OCI-LY7 (cell line): ENCODE measurements at regions not wholly inside any gene's neighbourhood (a gene's known extent, or its start where the extent isn't known, plus 50 kb on each side); places are given as distances from the start of the nearest gene placed in this dataset.

Experiments used
- CTCF ChIP-seq: fragments of 200-600 bp; sonication (generic); conservative IDR thresholded peaks from 2 replicates; pipeline ENCODE4 v1.5.1; 2014; ENCODE audit warnings: mild to moderate bottlenecking, antibody characterized with exemption, low read length, moderate library complexity, mixed read lengths
- EZH2phosphoT487 ChIP-seq: fragments of 200-600 bp; sonication (generic); IDR thresholded peaks from 2 replicates; pipeline ENCODE4 v1.6.1; 2018; ENCODE audit warnings: low read depth, borderline replicate concordance, mild to moderate bottlenecking, mixed run types, antibody characterized with exemption, low read length, moderate library complexity, mixed read lengths

DNA sequence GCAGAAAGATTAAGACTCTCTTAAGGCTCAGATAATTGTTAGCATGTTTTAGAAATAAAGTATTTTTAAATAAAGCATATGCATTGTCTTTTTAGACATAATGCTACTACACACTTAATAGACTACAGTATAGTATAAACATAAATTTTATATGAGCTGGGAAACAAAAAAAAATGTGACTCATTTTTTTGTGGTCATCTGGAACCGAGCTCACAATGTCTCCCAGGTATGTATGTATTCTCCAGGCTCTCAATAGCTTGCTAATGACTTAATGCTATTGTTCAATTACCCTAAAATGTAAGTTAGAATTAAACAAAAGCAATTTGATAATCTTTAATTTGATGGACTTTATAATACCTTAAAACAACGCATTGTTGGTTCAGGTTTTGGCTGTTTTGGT lies 167.2 kb downstream of the NUP35 start:
- TF ChIP-seq CTCF: no peak
- no peak for TF ChIP-seq EZH2phosphoT487
